A673 (cell line): ENCODE measurements at regions not wholly inside any gene's neighbourhood (a gene's known extent, or its start where the extent isn't known, plus 50 kb on each side); places are given as distances from the start of the nearest gene placed in this dataset.

Experiments
- CTCF ChIP-seq: fragments of 300-800, 200-600 bp; sonication (generic); conservative IDR thresholded peaks from 2 replicates; pipeline ENCODE4 v1.5.1; 2017; ENCODE audit warnings: low read depth, mild to moderate bottlenecking, antibody characterized with exemption, low read length, moderate library complexity, mixed read lengths
- EZH2 ChIP-seq: fragments of 200-600 bp; sonication (generic); IDR thresholded peaks from 2 replicates; pipeline ENCODE4 v1.6.1; 2017; ENCODE audit warnings: borderline replicate concordance, low read depth, mild to moderate bottlenecking, mixed read lengths, antibody characterized with exemption, low read length; ENCODE audit not compliant: poor library complexity, severe bottlenecking

GRCh38 chr2:21664083-21664482 is 540.3 kb downstream of the TDRD15 start:
- TF ChIP-seq CTCF (no peak), EZH2 (no peak)
